ENCODE measurements at regions not wholly inside any gene's neighbourhood (a gene's known extent, or its start where the extent isn't known, plus 50 kb on each side); places are given as distances from the start of the nearest gene placed in this dataset.

GRCh38 chr6:1473166-1473565 lies 83.8 kb downstream of the FOXF2 start:
- TF ChIP-seq CTCF (IDR thresholded peaks at IDR 0.05) (no peak), POLR2A (IDR thresholded peaks at IDR 0.05) (no peak), POLR2AphosphoS5 (IDR thresholded peaks at IDR 0.05) (no peak), EP300 (IDR thresholded peaks at IDR 0.05) (no peak)

Measured in upper lobe of left lung (tissue), 4 donors.